T-cell (primary cell): ENCODE measurements at regions not wholly inside any gene's neighbourhood (a gene's known extent, or its start where the extent isn't known, plus 50 kb on each side); places are given as distances from the start of the nearest gene placed in this dataset.

Source experiments
- ATAC-seq, 4 experiments: fragments of 200-7000 bp in 3 of 4; fragments of 150-1000 bp in 1 of 4; cut with Tn5 transposase; replicated peaks in 1 of 4; 1 replicate in 3 of 4; 2 replicates in 1 of 4; pipeline ENCODE4 v1.10.0; 2021; ENCODE audit warnings: moderate library complexity in 3 of 4, mild to moderate bottlenecking in 2 of 4, moderate number of reproducible peaks in 1 of 4
- CTCF ChIA-PET, 2 donors: fragments of 300-600 bp; sonication (Branson Sonifier 250); formaldehyde crosslinking; loops; one replicate each; lab custom pipeline; 2022; ENCODE audit warnings: antibody characterized with exemption in 2 of 2; lab: Charles Lee
- POLR2A ChIA-PET, 2 donors: fragments of 300-600 bp; sonication (Branson Sonifier 250); formaldehyde crosslinking; loops; one replicate each; lab custom pipeline; 2022; ENCODE audit warnings: antibody characterized with exemption in 2 of 2; lab: Charles Lee
- DNase-seq, 35 experiments: peaks; one replicate each; pipeline versions ENCODE4 v3.0.0 to v3.0.0-alpha.2; 2013 to 2023
- H3K27ac ChIP-seq: one replicate; pipeline ENCODE4 v1.5.1; 2013; ENCODE audit warnings: low read length
- H3K27me3 ChIP-seq, 2 experiments: replicated peaks in 1 of 2; 1 replicate in 1 of 2; 2 replicates in 1 of 2; pipeline versions ENCODE4 v1.6.1 to v1.7.0; 2013; ENCODE audit warnings: low read length in 1 of 2, mixed read lengths in 1 of 2; ENCODE audit not compliant: control insufficient read depth in 2 of 2, insufficient read depth in 2 of 2; ENCODE audit errors: extremely low read depth in 1 of 2
- H3K36me3 ChIP-seq, 2 donors: 1 replicate in 1 of 2; 2 replicates in 1 of 2; pipeline versions ENCODE4 v1.6.1 to v1.7.0; 2013; ENCODE audit warnings: low read length in 1 of 2; ENCODE audit not compliant: control insufficient read depth in 2 of 2, insufficient read depth in 1 of 2; ENCODE audit errors: extremely low read depth in 1 of 2
- H3K4me1 ChIP-seq, 2 experiments: 1 replicate in 1 of 2; 2 replicates in 1 of 2; pipeline versions ENCODE4 v1.6.1 to v1.7.0; 2013; ENCODE audit warnings: low read length in 2 of 2, mixed read lengths in 1 of 2; ENCODE audit not compliant: insufficient read depth in 2 of 2, control insufficient read depth in 1 of 2; ENCODE audit errors: extremely low read depth in 1 of 2
- H3K4me3 ChIP-seq, 2 donors: 1 replicate in 1 of 2; 2 replicates in 1 of 2; pipeline versions ENCODE4 v1.5.1 to v1.7.0; 2013; ENCODE audit warnings: mild to moderate bottlenecking in 2 of 2, low read length in 1 of 2, moderate library complexity in 1 of 2; ENCODE audit not compliant: control insufficient read depth in 1 of 2; ENCODE audit errors: extremely low read depth in 1 of 2
- H3K9me3 ChIP-seq: 2 replicates; pipeline ENCODE4 v1.7.0; 2013
- H3K27ac Mint-ChIP-seq, 2 donors: one replicate each; pipeline ENCODE4 v1.8.0; 2020 to 2021; ENCODE audit warnings: mild to moderate bottlenecking in 2 of 2, mixed read lengths in 2 of 2
- H3K27me3 Mint-ChIP-seq, 2 donors: one replicate each; pipeline ENCODE4 v1.8.0; 2021 to 2022; ENCODE audit warnings: mixed read lengths in 2 of 2
- H3K36me3 Mint-ChIP-seq: one replicate; pipeline ENCODE4 v1.8.0; 2021; ENCODE audit warnings: mixed read lengths
- H3K4me1 Mint-ChIP-seq, 3 donors: one replicate each; pipeline ENCODE4 v1.8.0; 2020 to 2022; ENCODE audit warnings: mixed read lengths in 3 of 3, mild to moderate bottlenecking in 1 of 3
- H3K4me3 Mint-ChIP-seq, 3 donors: one replicate each; pipeline ENCODE4 v1.8.0; 2020 to 2022; ENCODE audit warnings: mild to moderate bottlenecking in 3 of 3, mixed read lengths in 3 of 3, moderate library complexity in 3 of 3
- H3K9me3 Mint-ChIP-seq, 3 donors: one replicate each; pipeline ENCODE4 v1.8.0; 2020 to 2022; ENCODE audit warnings: mixed read lengths in 3 of 3
- WGBS: methylation state at CpG from one replicate; pipeline ENCODE4 v1.1.5; 2013; ENCODE audit warnings: missing lambda C conversion rate; ENCODE audit not compliant: insufficient coverage; 5-methylcytosine and 5-hydroxymethylcytosine counted together

- H3K27me3 ChIP-seq, result peaks cover 0 to 3% of the 10 kb centered on the region in 2 experiments
- ChIA-PET CTCF (no interaction called here), POLR2A (no interaction called here)
- H3K4me1 ChIP-seq, result no peaks in the 10 kb centered on the region
- H3K27me3 Mint-ChIP-seq, result peaks cover 12 to 14% of the 10 kb centered on the region in 2 donors
- H3K36me3 Mint-ChIP-seq, result no peaks in the 10 kb centered on the region
- no peaks in the 10 kb centered on the region for H3K9me3 Mint-ChIP-seq
- DNase-seq, result no peak
- H3K36me3 ChIP-seq, result no peaks in the 10 kb centered on the region
- no peak overlapping the region for H3K4me3 ChIP-seq
- no peaks in the 10 kb centered on the region for H3K9me3 ChIP-seq
- no peak overlapping the region for H3K27ac Mint-ChIP-seq
- no CpG with 5 or more reads among the region's 5 CpGs for WGBS
- ATAC-seq, result no peak
- H3K27ac ChIP-seq, result no peak overlapping the region
- no peak overlapping the region for H3K4me3 Mint-ChIP-seq
- no peaks in the 10 kb centered on the region for H3K4me1 Mint-ChIP-seq
Measured at GRCh38 chr2:176986487-176986886, 226.1 kb upstream of the HNRNPA3 start.

GRCh38 chr2:176991411-176991810 lies 221.2 kb upstream of the HNRNPA3 start:
- Histone ChIP-seq H3K4me3 (no peak overlapping the region), H3K9me3 (no peaks in the 10 kb centered on the region), H3K27ac (no peak overlapping the region), H3K4me1 (no peaks in the 10 kb centered on the region), H3K27me3 (no peaks in the 10 kb centered on the region), H3K36me3 (no peaks in the 10 kb centered on the region)
- Mint-ChIP-seq H3K4me3 (no peak overlapping the region), H3K36me3 (no peaks in the 10 kb centered on the region), H3K9me3 (peaks cover 0 to 3% (median 0%) of the 10 kb centered on the region in 3 donors), H3K4me1 (no peaks in the 10 kb centered on the region), H3K27me3 (peaks cover 8% of the 10 kb centered on the region in 2 donors), H3K27ac (no peak overlapping the region)
- WGBS, result 100% methylated on average over 1 of the region's 1 CpG
- POLR2A ChIA-PET, result no interaction called here
- DNase-seq, result no peak
- CTCF ChIA-PET, result no interaction called here
- no peak for ATAC-seq

GRCh38 chr2:176997074-176997791 lies 215.4 kb upstream of the HNRNPA3 start:
- peaks cover 2 to 3% of the 10 kb centered on the region in 2 donors for H3K27me3 Mint-ChIP-seq

GRCh38 chr2:176997792-176998169 lies 214.8 kb upstream of the HNRNPA3 start:
- 83% methylated on average over 1 of the region's 1 CpG for WGBS
- H3K9me3 Mint-ChIP-seq, result peaks cover 0 to 3% (median 0%) of the 10 kb centered on the region in 3 donors
- peak overlapping the region in 1 of 3 donors; percentile 3 for H3K4me3 Mint-ChIP-seq
- Histone ChIP-seq H3K9me3 (no peaks in the 10 kb centered on the region), H3K4me3 (no peak overlapping the region), H3K27ac (peak overlapping the region; percentile 59), H3K27me3 (no peaks in the 10 kb centered on the region), H3K4me1 (peaks cover 0 to 3% of the 10 kb centered on the region in 2 experiments), H3K36me3 (no peaks in the 10 kb centered on the region)
- H3K27ac Mint-ChIP-seq, result peak overlapping the region in 1 of 2 donors; percentile 21
- ATAC-seq, result no peak
- no peak for DNase-seq
- peaks cover 2 to 3% of the 10 kb centered on the region in 2 donors for H3K27me3 Mint-ChIP-seq
- POLR2A ChIA-PET, result no interaction called here
- CTCF ChIA-PET, result no interaction called here
- H3K36me3 Mint-ChIP-seq, result no peaks in the 10 kb centered on the region
- H3K4me1 Mint-ChIP-seq, result peaks cover 0 to 14% (median 6%) of the 10 kb centered on the region in 3 donors

More at GRCh38 chr2:176997074-176997791, 215.4 kb upstream of the HNRNPA3 start:
- 33% methylated on average over 3 of the region's 5 CpGs for WGBS
- no peaks in the 10 kb centered on the region for H3K27me3 ChIP-seq
- peak in 1 of 35 experiments; percentile 20 for DNase-seq
- Mint-ChIP-seq H3K4me1 (peaks cover 0 to 14% (median 6%) of the 10 kb centered on the region in 3 donors), H3K4me3 (peak overlapping the region in 1 of 3 donors; percentile 3), H3K36me3 (no peaks in the 10 kb centered on the region), H3K9me3 (peaks cover 0 to 3% (median 0%) of the 10 kb centered on the region in 3 donors), H3K27ac (peak overlapping the region in 1 of 2 donors; percentile 76)
- peak overlapping the region; percentile 59 for H3K27ac ChIP-seq
- peak in 2 of 4 experiments; percentile 24 to 40 for ATAC-seq
- ChIA-PET CTCF (no interaction called here), POLR2A (no interaction called here)
- H3K36me3 ChIP-seq, result no peaks in the 10 kb centered on the region
- H3K4me3 ChIP-seq, result no peak overlapping the region
- no peaks in the 10 kb centered on the region for H3K9me3 ChIP-seq
- H3K4me1 ChIP-seq, result peaks cover 0 to 3% of the 10 kb centered on the region in 2 experiments

- no peaks in the 10 kb centered on the region for H3K9me3 ChIP-seq
- Mint-ChIP-seq H3K27ac (no peak overlapping the region), H3K4me3 (no peak overlapping the region), H3K27me3 (peaks cover 2 to 3% of the 10 kb centered on the region in 2 donors), H3K9me3 (no peaks in the 10 kb centered on the region), H3K36me3 (no peaks in the 10 kb centered on the region), H3K4me1 (peaks cover 0 to 14% (median 6%) of the 10 kb centered on the region in 3 donors)
- POLR2A ChIA-PET, result no interaction called here
- DNase-seq (no peak), ATAC-seq (no peak)
- H3K4me1 ChIP-seq, result peaks cover 0 to 3% of the 10 kb centered on the region in 2 experiments
- no peaks in the 10 kb centered on the region for H3K36me3 ChIP-seq
- CTCF ChIA-PET, result no interaction called here
- H3K27me3 ChIP-seq, result no peaks in the 10 kb centered on the region
- no CpG with 5 or more reads among the region's 1 CpG for WGBS
- H3K4me3 ChIP-seq, result no peak overlapping the region
- H3K27ac ChIP-seq, result no peak overlapping the region
Measured at GRCh38 chr2:176999301-176999700, 213.3 kb upstream of the HNRNPA3 start.

- ATAC-seq, result no peak
- H3K36me3 Mint-ChIP-seq, result no peaks in the 10 kb centered on the region
- Histone ChIP-seq H3K9me3 (no peaks in the 10 kb centered on the region), H3K36me3 (no peaks in the 10 kb centered on the region), H3K27ac (no peak overlapping the region), H3K27me3 (no peaks in the 10 kb centered on the region), H3K4me1 (peaks cover 0 to 3% of the 10 kb centered on the region in 2 experiments), H3K4me3 (no peak overlapping the region)
- ChIA-PET CTCF (no interaction called here), POLR2A (no interaction called here)
- H3K9me3 Mint-ChIP-seq, result no peaks in the 10 kb centered on the region
- no peak overlapping the region for H3K4me3 Mint-ChIP-seq
- no peak for DNase-seq
- WGBS, result 88% methylated on average over 2 of the region's 4 CpGs
- H3K27ac Mint-ChIP-seq, result no peak overlapping the region
- peaks cover 0 to 14% (median 6%) of the 10 kb centered on the region in 3 donors for H3K4me1 Mint-ChIP-seq
- H3K27me3 Mint-ChIP-seq, result peaks cover 2 to 3% of the 10 kb centered on the region in 2 donors
Measured at GRCh38 chr2:177000061-177000714, 212.4 kb upstream of the HNRNPA3 start.
